Limb (tissue), 2 donors: ENCODE measurements at regions not wholly inside any gene's neighbourhood (a gene's known extent, or its start where the extent isn't known, plus 50 kb on each side); places are given as distances from the start of the nearest gene placed in this dataset.
A peak's percentile ranks its signal among the peaks of the same experiment; 100 is the strongest.

Experiments
- DNase-seq, 2 donors: peaks; one replicate each; pipeline ENCODE4 v3.0.0-alpha.2; 2016; ENCODE audit errors: extremely low spot score in 2 of 2

DNA sequence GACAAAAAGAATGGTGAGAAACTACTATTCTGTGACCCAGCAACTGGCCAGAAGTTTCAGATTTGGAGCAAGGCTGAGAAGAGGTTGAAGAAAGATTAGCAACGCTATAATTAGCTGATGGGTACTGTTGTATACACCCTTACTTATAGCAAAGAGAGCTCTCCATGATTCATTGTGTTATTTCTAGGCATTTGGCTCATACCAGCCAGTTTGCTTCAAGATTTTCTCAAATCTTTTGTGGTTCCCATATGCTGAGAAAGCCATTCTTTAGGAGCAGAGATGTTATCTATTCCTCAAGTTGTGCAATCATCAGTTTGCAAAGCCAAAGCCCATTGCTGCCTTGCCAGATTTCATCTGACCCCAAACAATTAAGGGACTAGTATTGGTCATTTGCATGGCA is 179.4 kb downstream of the ETS1 start:
- DNase-seq = no peak

DNA sequence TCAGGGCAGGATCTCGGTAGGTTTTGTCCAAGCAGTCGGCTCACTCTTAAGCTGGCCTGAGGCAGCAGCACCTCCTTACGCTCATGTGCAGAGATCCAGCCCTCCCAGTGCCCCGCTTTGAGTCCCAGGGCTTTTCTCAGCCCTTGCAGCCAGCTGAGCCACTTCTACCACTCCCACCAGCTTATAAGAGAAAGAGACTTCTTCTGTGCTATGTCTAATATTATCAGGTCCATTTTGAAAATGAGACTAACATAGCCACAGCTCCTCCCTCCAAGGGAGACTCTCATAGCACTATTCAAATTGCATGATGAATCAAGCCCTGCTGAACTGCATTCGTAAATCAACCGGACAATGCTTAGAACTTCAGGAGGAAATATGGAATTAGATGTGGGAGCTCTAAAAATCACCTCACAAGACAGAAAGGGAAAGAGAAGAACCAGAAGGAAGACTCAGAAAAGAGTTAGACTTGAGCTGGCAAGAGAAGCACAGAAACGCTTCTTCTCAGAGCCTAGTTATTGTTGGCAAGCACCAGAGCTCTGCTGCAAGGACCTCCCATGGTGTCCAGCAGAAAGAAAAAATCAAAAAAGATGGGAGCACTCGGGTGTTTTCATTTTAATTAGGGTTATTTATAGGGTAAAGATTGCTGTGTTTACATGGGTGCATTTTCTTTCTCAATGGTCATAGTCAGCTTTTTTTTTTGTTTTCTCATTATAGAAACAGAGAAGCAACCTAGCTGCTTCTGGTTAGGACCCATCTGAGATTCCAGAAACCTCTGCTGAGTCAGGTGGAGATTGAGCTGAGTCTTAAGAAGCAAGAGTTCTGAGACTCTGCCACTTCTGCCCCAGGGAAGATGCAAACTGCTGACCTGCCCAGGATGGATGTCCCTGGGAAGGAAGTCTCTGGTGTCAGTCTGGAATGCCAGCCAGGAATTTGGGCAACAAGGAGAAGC is 181.4 kb downstream of the ETS1 start:
- DNase-seq = no peak

DNA sequence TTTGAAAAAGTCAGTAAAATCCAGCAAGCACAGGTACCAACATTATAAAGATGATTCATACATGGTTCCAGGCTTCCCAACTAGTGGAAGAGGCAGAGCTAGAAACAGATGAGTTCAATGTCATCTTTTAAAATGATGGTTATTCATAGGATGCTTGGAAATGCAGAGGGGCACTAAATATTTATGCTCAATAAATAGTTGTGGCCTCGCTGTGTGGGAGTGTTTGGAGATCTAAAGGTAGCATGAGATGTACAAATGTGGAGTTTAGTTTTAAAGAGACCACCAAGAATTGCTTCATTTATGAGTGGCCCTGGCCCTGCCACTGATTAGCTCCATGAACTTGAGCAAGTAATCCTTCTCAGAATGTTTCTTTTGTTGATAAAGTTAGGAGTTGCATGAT is 182.2 kb downstream of the ETS1 start:
- DNase-seq = no peak

DNA sequence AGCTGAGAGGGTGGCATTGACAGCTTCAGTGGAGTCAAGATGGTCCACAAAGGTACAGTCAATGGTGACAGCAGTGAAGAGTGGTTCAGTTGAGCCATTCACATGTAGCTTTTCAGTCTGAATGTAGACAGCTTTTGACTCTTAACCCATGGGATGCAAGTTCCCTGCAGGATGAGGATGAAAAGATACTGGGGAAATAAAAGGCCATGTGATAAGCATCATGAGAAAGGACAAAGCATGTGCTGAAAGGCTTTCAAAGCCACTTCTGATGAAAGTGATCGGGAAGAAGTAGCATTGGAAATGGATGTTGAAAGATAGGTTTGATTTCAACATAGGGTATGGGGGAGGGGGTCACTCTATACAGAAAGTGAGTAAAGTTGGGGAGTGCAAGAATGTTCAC is 182.9 kb downstream of the ETS1 start:
- DNase-seq = no peak

GRCh38 chr11:128400382-128401203 is 186.8 kb downstream of the ETS1 start:
- DNase-seq = no peak

DNA sequence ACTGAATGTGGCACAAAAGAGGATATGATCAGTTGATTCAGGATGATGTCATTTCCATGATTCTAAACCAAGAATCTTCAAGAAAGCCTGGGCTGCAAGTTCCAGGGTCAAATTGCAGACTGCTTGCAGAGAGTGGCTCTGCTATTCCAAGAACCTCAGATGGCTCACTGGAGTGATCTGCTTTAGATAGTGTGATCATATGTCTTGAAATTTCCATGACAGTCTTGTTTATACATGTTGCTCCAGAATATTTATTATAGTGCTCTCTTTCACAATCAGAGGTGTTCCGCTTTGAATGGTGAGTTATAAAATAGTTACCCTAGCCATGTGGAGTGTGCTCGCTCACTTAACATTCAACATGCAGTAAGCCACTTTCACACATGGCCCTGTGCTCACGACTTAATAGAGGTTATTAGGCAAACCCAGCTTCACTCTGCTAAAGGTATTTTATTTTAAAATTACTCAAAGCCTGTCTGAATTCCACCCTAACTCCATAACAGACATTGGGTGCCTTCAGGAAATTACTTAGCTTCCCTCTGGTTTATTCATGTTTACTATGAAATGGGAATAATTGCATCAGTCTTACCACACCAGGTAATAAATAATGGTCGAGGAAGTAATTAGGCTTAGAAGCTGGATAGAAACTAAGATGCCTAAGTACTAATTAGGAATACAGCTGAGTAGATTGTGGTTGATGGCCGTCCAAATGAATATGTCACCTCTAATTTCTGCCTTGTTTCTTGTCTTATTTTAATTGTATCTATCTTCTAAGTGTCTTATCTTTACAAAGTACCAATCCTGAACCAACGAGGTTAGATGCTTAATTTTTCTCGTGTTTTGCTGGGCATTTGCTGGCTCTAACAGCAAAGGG is 187.9 kb downstream of the ETS1 start:
- DNase-seq = no peak

GRCh38 chr11:128398517-128399250 is 188.7 kb downstream of the ETS1 start:
- DNase-seq = no peak

GRCh38 chr11:128397362-128397761 is 190.0 kb downstream of the ETS1 start:
- no peak for DNase-seq

- DNase-seq = peak in 1 of 2 donors; percentile 42
Measured at GRCh38 chr11:128394431-128395089, 192.8 kb downstream of the ETS1 start.

GRCh38 chr11:128392259-128392658 is 195.1 kb downstream of the ETS1 start:
- no peak for DNase-seq

DNA sequence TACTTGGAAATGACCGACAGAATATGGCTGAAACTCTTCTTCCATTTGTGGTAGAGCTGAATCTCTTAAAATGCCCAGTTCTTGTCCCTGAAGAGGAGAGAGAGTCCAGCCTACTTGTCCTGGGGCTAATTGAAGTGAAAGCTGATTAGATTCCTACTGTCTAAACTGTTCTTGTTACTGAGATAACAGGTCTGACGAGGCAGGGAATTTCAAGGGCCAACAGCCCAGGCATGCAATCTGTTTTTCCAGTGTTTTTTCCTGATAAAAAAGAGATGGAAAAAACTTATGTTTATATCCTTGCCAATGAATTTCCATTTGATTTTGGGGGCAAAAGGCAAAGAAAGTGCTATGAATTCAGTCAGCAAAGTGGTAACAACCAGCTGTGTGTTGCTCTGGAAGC is 195.5 kb downstream of the ETS1 start:
- DNase-seq = no peak

- no peak for DNase-seq
Measured at GRCh38 chr11:128390246-128390645, 197.1 kb downstream of the ETS1 start.

GRCh38 chr11:128389461-128389976 is 197.8 kb downstream of the ETS1 start:
- no peak for DNase-seq

DNA sequence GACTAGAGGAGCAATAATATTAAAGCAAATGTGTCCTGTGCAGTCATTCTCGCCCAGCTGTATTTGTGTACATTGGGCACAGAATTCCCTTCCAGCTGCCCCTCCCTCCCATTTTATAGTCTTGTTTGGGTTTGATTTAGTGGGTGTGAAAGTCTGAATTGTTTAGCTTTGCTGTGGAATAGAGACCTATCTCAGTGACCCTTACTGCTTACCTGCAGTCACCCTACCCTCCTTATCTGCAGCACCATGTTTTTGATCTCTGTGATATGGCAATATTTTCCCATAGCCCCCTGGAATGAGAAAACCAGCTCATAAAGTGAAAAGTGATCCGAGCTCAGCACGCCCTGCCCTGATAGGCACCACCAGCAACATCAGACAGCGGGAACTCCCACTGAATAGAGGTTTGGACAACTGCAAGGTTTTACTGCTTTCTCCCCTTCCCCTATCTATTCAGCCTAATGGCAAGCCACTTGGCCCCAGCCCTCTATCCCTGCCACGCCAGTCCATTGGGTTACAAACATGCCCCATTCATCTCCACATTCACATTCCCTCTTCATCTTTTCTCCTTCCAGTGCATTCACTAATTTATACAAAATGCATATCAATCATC is 199.0 kb downstream of the ETS1 start:
- no peak for DNase-seq

DNA sequence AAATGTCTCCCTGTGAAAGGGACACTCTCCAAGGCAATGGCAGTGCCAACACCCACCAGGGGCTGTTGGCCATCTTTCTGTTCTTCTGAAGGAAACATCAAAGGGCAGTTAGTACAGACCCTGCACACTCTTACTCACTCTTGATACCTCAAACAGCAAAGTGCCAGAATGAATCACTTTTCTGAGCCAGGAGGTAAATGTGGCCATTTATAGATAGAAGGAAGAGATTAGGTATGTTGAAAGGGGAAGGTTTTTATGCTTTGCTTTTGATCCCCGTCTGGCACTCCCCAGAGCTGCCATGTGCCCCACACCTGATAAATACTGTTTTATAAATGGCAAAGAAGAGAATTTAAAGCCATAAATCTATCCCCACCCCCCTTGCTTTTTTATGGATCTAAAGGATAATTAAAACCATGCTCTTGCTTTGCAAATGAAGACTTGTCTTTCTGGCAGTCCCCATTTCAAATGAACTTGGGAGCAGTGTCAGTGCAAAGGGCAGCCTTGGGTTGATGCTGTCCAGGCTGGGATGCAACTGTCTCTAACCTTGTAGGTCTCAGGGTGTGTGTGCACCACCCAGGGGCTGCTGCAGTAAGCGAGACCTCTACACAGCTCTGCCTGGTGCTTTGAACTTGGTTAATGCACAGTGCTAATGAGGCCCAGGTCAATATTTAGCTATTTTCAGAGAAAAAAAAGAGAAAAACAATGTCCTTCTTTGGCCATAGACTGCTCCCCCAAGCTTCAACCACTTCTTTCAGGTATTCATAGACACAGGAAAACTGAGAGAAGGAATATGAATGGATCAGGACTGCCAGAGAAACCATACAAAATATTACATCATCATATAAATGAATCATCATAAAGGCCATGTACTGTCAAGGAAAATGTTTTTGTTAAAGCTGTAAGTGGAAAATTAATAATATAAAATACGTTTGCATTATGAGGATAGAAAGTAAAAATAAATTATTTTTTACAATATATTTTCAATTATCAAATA is 207.5 kb downstream of the ETS1 start:
- no peak for DNase-seq

DNA sequence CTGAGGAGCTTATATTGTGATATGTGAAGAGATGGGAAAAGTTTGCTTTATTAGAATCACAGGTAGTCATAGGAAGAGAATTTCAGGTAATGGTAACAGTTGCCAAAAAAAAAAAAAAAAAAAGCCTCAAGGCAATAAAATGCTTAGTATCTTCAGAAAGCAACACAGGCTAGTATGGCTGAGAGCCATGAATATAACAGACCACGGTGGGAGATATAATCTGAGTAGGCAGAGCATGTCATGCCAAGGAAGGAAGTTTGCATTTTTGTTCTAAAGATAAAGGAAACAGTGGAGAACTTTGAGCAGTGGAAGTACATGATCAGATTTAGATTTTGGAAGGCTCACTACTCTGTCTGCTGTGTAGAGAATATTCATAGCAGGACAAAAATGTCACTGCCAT is 211.4 kb downstream of the ETS1 start:
- DNase-seq = no peak

DNA sequence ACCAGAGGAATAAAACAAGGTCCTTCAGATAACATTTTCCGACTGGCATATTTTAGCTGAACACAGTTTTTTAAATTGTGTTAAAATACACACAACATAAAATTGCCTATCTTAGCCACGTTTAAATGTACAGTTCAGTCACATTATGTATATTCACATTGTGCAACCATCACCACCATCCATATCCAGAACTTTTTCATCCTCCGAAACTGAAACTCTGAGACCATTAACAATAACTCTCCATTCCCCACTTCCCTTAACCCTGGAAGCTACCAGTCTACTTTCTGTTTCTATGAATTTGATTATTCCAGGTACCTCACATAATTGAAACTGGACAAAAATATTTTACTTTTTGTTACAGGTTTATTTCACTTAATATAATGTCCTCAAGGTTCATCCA is 213.3 kb downstream of the ETS1 start:
- DNase-seq = no peak

DNA sequence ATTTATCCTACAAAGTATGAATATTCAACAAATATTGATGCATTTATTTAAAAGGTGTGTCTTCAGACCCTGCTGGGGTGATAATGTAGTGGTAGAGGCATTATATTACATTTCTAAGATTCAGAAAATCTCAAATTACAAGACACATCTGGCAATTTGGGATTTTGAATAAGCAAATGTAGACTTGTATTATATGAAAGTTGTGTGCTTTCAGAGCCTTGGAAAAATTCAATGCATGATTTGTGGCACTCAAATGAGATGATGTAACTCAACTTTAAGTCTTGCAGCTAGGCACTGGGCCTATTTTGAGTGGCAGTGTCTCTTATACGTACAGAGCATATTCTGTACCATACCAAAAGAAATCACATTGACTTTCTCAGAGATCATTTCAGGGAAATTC is 214.4 kb downstream of the ETS1 start:
- DNase-seq = no peak
